HEK293 (cell line): ENCODE measurements at regions not wholly inside any gene's neighbourhood (a gene's known extent, or its start where the extent isn't known, plus 50 kb on each side); places are given as distances from the start of the nearest gene placed in this dataset.
A peak's percentile ranks its signal among the peaks of the same experiment; 100 is the strongest.

Source experiments
- CTCF ChIA-PET: fragments of 350-600 bp; formaldehyde crosslinking; extraction: SDS; loops from one replicate; lab custom pipeline; 2021; ENCODE audit warnings: antibody characterized with exemption; lab: Yijun Ruan, JAX
- POLR2A ChIA-PET: fragments of 300-600 bp; formaldehyde crosslinking; extraction: SDS; loops from one replicate; lab custom pipeline; 2020; ENCODE audit warnings: antibody characterized with exemption, inconsistent platforms; lab: Yijun Ruan, JAX
- H3K27ac ChIP-seq: fragments of 200-500 bp; sonication (Bioruptor generic); 2 replicates; pipeline ENCODE4 v1.5.1; 2014; ENCODE audit warnings: low read depth, low read length, control low read depth, inconsistent platforms; ENCODE audit errors: extremely low read depth
- H3K36me3 ChIP-seq, 2 experiments: fragments of 200-500 bp in 1 of 2; sonication (Bioruptor generic) in 1 of 2; 1 replicate in 1 of 2; 2 replicates in 1 of 2; pipeline ENCODE4 v1.5.1; 2014 to 2017; ENCODE audit warnings: inconsistent platforms in 2 of 2, low read length in 2 of 2; ENCODE audit not compliant: control insufficient read depth in 2 of 2, insufficient read depth in 1 of 2
- H3K4me1 ChIP-seq: fragments of 200-500 bp; sonication (Bioruptor generic); 2 replicates; pipeline ENCODE4 v1.5.1; 2014; ENCODE audit warnings: mild to moderate bottlenecking, low read length, inconsistent platforms; ENCODE audit not compliant: control insufficient read depth, insufficient read depth
- H3K4me3 ChIP-seq: 2 replicates; pipeline ENCODE4 v1.5.1; 2011; ENCODE audit warnings: low read depth, mild to moderate bottlenecking, control low read depth, low read length, moderate library complexity
- H3K9me3 ChIP-seq: fragments of 200-500 bp; sonication (Bioruptor generic); 2 replicates; pipeline ENCODE4 v1.5.1; 2014; ENCODE audit warnings: low read depth, low read length, inconsistent platforms; ENCODE audit not compliant: control insufficient read depth, insufficient read depth
- BCL11A ChIP-seq: fragments of 450-650 bp; formaldehyde crosslinking; IDR thresholded peaks from 2 replicates; pipeline ENCODE4 v1.5.1; 2016; ENCODE audit warnings: low read depth, missing biosample characterization, missing genetic modification characterization
- BCL11B ChIP-seq: fragments of 450-650 bp; formaldehyde crosslinking; IDR thresholded peaks from 2 replicates; pipeline ENCODE4 v1.5.1; 2016; ENCODE audit warnings: low read depth, missing biosample characterization, missing genetic modification characterization
- KLF10 ChIP-seq: fragments of 450-650 bp; IDR thresholded peaks from 2 replicates; pipeline ENCODE4 v1.5.1; 2018; ENCODE audit warnings: missing biosample characterization, mild to moderate bottlenecking, missing genetic modification characterization
- OSR2 ChIP-seq: fragments of 450-650 bp; formaldehyde crosslinking; IDR thresholded peaks from 2 replicates; pipeline ENCODE4 v1.5.1; 2016; ENCODE audit warnings: missing biosample characterization, missing genetic modification characterization
- TCF7L2 ChIP-seq: IDR thresholded peaks from 2 replicates; pipeline ENCODE4 v1.6.1; 2011; ENCODE audit warnings: low read depth, mild to moderate bottlenecking, inconsistent platforms, low read length, moderate library complexity, borderline replicate concordance
- ZFHX2 ChIP-seq: fragments of 450-650 bp; formaldehyde crosslinking; conservative IDR thresholded peaks from 2 replicates; pipeline ENCODE4 v1.5.1; 2016; ENCODE audit warnings: missing biosample characterization, missing genetic modification characterization
- ZNF140 ChIP-seq: fragments of 450-650 bp; formaldehyde crosslinking; IDR thresholded peaks from 2 replicates; pipeline ENCODE4 v1.5.1; 2016; ENCODE audit warnings: missing biosample characterization, missing genetic modification characterization
- ZNF2 ChIP-seq: fragments of 450-650 bp; formaldehyde crosslinking; IDR thresholded peaks from 2 replicates; pipeline ENCODE4 v1.5.1; 2016; ENCODE audit warnings: missing biosample characterization, missing genetic modification characterization
- ZNF202 ChIP-seq: fragments of 450-650 bp; formaldehyde crosslinking; IDR thresholded peaks from 2 replicates; pipeline ENCODE4 v1.5.1; 2016; ENCODE audit warnings: missing biosample characterization, missing genetic modification characterization, borderline replicate concordance
- ZNF335 ChIP-seq: fragments of 450-650 bp; formaldehyde crosslinking; conservative IDR thresholded peaks from 2 replicates; pipeline ENCODE4 v1.5.1; 2016; ENCODE audit warnings: missing biosample characterization, missing genetic modification characterization
- ZNF354C ChIP-seq: fragments of 450-650 bp; formaldehyde crosslinking; IDR thresholded peaks from 2 replicates; pipeline ENCODE4 v1.5.1; 2016; ENCODE audit warnings: missing biosample characterization, missing genetic modification characterization, low read depth, borderline replicate concordance
- ZNF416 ChIP-seq: fragments of 450-650 bp; formaldehyde crosslinking; IDR thresholded peaks from 2 replicates; pipeline ENCODE4 v1.5.1; 2016; ENCODE audit warnings: missing biosample characterization, missing genetic modification characterization
- ZNF529 ChIP-seq: fragments of 450-650 bp; formaldehyde crosslinking; IDR thresholded peaks from 2 replicates; pipeline ENCODE4 v1.5.1; 2017; ENCODE audit warnings: missing genetic modification characterization, missing biosample characterization; ENCODE audit not compliant: insufficient replicate concordance
- ZNF626 ChIP-seq: fragments of 450-650 bp; sonication (Bioruptor Pico); formaldehyde crosslinking; IDR thresholded peaks from 2 replicates; pipeline ENCODE4 v1.5.1; 2018; ENCODE audit warnings: missing biosample characterization, missing genetic modification characterization, inconsistent platforms
- ZNF670 ChIP-seq: fragments of 450-650 bp; formaldehyde crosslinking; IDR thresholded peaks from 2 replicates; pipeline ENCODE4 v1.5.1; 2016; ENCODE audit warnings: missing biosample characterization, missing genetic modification characterization, low read depth
- ZNF701 ChIP-seq: fragments of 450-650 bp; formaldehyde crosslinking; IDR thresholded peaks from 2 replicates; pipeline ENCODE4 v1.5.1; 2016; ENCODE audit warnings: missing biosample characterization, missing genetic modification characterization
- ZNF76 ChIP-seq: fragments of 450-650 bp; formaldehyde crosslinking; IDR thresholded peaks from 2 replicates; pipeline ENCODE4; 2016; ENCODE audit warnings: low read depth, missing biosample characterization, missing genetic modification characterization, borderline replicate concordance
- ZNF843 ChIP-seq: fragments of 450-650 bp; formaldehyde crosslinking; IDR thresholded peaks from 2 replicates; pipeline ENCODE4 v1.5.1; 2016; ENCODE audit warnings: missing biosample characterization, missing genetic modification characterization
- ZSCAN23 ChIP-seq: fragments of 450-650 bp; formaldehyde crosslinking; IDR thresholded peaks from 2 replicates; pipeline ENCODE4 v1.5.1; 2016; ENCODE audit warnings: missing biosample characterization, missing genetic modification characterization
- ZSCAN30 ChIP-seq: fragments of 450-650 bp; IDR thresholded peaks from 2 replicates; pipeline ENCODE4 v1.5.1; 2018; ENCODE audit warnings: missing biosample characterization, mild to moderate bottlenecking, missing genetic modification characterization, moderate library complexity
- ZSCAN4 ChIP-seq: fragments of 450-650 bp; formaldehyde crosslinking; IDR thresholded peaks from 2 replicates; pipeline ENCODE4 v1.5.1; 2017; ENCODE audit warnings: missing biosample characterization, missing genetic modification characterization
- TF ChIP-seq, protein P1 (sequence below): fragments of 450-650 bp; formaldehyde crosslinking; IDR thresholded peaks from 2 replicates; pipeline ENCODE4 v1.5.1; 2016; ENCODE audit warnings: missing biosample characterization, missing genetic modification characterization, low read depth

DNA sequence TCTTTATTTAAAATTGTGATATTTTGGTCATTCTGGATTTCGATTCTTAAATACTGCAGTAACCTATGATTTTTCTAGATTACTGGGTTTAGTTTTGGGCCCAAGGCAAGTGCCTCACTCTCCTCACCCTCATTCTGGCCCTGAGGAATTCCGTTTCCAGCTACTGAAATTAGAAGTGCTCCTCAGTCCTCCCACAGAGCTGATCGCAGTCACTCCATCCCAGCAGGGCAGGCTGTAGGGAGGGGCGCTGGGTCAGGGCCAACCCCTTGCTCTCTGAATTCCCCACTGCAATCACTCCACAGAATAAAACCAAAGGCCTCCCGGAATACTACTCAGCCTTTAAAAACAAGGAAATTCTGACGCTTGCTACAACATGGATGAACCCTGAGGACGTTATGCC, 66.5 kb upstream of the DIO3 start (continued):
- TF ChIP-seq ZNF670 (tag by site-specific recombination), result no peak

DNA sequence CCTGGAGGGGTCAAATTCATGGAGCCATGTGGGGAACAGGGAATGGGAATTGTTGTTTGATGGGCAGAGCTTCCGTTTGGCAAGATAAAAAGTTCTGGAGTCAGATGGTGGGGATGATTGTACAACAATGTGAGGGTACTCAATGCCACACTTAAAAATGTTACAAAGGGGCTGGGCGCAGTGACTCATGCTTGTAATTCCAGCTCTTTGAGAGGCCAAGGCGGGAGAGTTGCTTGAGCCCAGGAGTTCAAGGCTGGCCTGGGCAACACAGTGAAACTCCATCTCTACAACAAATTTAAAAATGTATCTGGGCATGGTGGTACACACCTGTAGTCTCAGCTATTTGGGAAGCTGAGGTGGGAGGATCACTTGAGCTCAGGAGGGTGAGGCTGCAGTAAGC, 66.0 kb upstream of the DIO3 start:
- CTCF ChIA-PET, result interaction anchor here (0.6 kb wide), 1 partner anchor 503 kb away, joined by 3 read pairs; no protein-coding TSS in a partner anchor
- H3K27ac ChIP-seq, result no peak overlapping the region
- H3K9me3 ChIP-seq, result no peaks in the 10 kb centered on the region
- no peaks in the 10 kb centered on the region for H3K36me3 ChIP-seq
- no peak overlapping the region for H3K4me3 ChIP-seq
- H3K4me1 ChIP-seq, result no peaks in the 10 kb centered on the region
- no peak for TF ChIP-seq ZFHX2 (tag by site-specific recombination)
- TF ChIP-seq ZSCAN4 (tag by site-specific recombination), result no peak
- TF ChIP-seq BCL11A (tag by site-specific recombination), result no peak
- 0 out of 2 replicates have a peak, but pooled peaks have one; percentile 13 for TF ChIP-seq ZNF140 (tag by site-specific recombination)
- no peak for TF ChIP-seq ZNF416 (tag by site-specific recombination)
- TF ChIP-seq ZNF626 (tag by site-specific recombination), result no peak
- TF ChIP-seq ZSCAN30 (tag by site-specific recombination), result no peak
- no peak for TF ChIP-seq BCL11B (tag by site-specific recombination)
- no peak for TF ChIP-seq ZSCAN23 (tag by site-specific recombination)
- TF ChIP-seq, all 188 proteins: peak for 1
- POLR2A ChIA-PET, result no interaction called here

- CTCF ChIA-PET, result interaction anchor here (0.6 kb wide), 1 partner anchor 504 kb away, joined by 3 read pairs; no protein-coding TSS in a partner anchor
- Histone ChIP-seq H3K27ac (no peak overlapping the region), H3K9me3 (no peaks in the 10 kb centered on the region), H3K36me3 (no peaks in the 10 kb centered on the region), H3K4me3 (no peak overlapping the region), H3K4me1 (no peaks in the 10 kb centered on the region)
- POLR2A ChIA-PET, result no interaction called here
- no peak for TF ChIP-seq ZNF843 (tag by site-specific recombination)
- TF ChIP-seq ZNF701 (tag by site-specific recombination), result no peak
- no peak for TF ChIP-seq ZNF529
- TF ChIP-seq ZNF2 (tag by site-specific recombination), result no peak
- no peak for TF ChIP-seq ZNF354C
- no peak for TF ChIP-seq KLF10 (tag by site-specific recombination)
- TF ChIP-seq, protein P1, sequence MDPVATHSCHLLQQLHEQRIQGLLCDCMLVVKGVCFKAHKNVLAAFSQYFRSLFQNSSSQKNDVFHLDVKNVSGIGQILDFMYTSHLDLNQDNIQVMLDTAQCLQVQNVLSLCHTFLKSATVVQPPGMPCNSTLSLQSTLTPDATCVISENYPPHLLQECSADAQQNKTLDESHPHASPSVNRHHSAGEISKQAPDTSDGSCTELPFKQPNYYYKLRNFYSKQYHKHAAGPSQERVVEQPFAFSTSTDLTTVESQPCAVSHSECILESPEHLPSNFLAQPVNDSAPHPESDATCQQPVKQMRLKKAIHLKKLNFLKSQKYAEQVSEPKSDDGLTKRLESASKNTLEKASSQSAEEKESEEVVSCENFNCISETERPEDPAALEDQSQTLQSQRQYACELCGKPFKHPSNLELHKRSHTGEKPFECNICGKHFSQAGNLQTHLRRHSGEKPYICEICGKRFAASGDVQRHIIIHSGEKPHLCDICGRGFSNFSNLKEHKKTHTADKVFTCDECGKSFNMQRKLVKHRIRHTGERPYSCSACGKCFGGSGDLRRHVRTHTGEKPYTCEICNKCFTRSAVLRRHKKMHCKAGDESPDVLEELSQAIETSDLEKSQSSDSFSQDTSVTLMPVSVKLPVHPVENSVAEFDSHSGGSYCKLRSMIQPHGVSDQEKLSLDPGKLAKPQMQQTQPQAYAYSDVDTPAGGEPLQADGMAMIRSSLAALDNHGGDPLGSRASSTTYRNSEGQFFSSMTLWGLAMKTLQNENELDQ (tag by site-specific recombination), result no peak
- no peak for TF ChIP-seq ZNF202 (tag by site-specific recombination)
- TF ChIP-seq TCF7L2, result no peak
- no peak for TF ChIP-seq ZNF76 (tag by site-specific recombination)
- no peak for TF ChIP-seq ZNF335
- no peak for TF ChIP-seq OSR2 (tag by site-specific recombination)
Measured at GRCh38 chr14:101495827-101496775, 65.2 kb upstream of the DIO3 start.
